GM10847 (cell line): ENCODE measurements at regions not wholly inside any gene's neighbourhood (a gene's known extent, or its start where the extent isn't known, plus 50 kb on each side); places are given as distances from the start of the nearest gene placed in this dataset.

Experiments
- POLR2A ChIP-seq: IDR thresholded peaks from 2 replicates; pipeline ENCODE4 v1.6.1; 2011; ENCODE audit not compliant: insufficient read length; ENCODE audit errors: extremely low read depth

DNA sequence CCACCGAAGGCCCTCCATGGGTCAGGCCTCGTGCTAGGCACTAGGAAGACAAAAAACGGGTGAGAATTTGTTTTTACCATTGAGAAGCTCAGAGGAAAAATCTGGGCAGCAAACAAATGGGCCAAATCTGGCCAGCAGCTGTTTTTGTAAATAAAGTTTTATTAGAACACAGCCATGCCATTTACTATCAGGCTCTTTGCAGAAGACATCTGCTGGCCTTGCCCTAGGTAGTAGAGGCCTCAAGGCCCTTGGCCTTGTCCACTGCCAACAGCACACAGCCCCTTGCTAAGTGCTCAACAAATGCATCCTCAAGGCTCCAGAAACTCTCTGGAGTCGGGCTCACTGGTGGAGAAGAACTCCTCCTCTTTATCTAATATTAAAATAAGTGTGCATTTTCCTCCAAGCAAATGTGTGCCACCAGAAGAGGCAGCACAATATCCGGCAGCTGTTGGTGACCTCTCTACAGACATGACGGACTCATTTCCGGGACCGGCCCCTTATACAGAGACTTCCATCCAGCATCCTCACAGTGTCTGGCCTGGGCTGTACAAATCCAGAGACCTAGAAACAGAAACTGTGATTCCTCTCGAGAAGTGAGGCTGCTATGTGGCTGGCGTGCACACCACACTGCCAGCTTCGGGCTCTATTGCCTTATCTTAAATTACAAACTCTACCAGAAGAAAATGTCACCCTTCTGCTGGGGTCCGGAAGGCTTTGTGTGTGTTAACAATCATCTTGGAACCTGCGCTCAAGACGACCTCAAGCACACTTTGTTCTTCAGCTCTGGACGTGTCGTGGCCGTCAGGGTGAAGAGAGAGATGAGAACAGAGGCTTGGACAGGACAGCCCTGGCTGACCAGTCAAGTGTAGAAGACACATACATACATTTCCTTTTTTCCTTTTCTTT is 203.9 kb downstream of the TOMM20 start:
- TF ChIP-seq POLR2A: no peak

DNA sequence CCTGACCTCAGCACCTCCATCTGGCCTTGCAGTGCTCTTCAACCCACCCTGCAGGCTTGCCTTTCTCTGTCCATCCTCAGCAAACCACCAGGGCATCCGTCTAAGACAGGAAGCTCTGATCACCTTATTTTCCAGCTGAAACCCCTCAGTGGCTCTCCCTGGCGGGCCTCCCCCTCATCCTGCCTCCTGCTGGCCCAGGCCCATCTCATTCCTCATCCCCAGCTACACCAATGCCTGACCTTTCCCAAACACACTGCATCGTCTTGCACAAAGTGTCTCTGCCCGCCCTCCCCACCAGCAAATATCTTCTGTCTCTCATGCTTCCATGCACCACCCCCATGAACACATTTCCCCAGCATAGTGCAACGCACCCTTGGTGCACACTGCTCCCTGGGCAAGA is 205.0 kb downstream of the TOMM20 start:
- TF ChIP-seq POLR2A: no peak

GRCh38 chr1:234922987-234923386 is 205.7 kb downstream of the TOMM20 start:
- TF ChIP-seq POLR2A: no peak

- TF ChIP-seq POLR2A: no peak
Observed at GRCh38 chr1:234921266-234922062, 207.2 kb downstream of the TOMM20 start.

DNA sequence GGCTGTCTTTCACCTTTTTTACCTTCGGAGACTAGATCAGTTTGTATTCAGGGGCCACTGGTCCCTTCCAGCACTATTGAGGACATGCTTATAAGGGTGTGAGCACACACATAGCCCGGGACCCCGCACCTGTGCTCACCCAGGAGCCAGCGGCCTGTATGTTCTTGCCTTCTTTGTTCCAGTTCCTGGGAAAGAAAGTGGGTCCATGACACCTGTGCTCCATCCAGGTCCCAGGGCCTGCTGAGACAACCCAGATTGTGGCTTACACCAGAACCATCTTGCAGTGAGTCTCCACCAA is 207.8 kb downstream of the TOMM20 start:
- TF ChIP-seq POLR2A: no peak

DNA sequence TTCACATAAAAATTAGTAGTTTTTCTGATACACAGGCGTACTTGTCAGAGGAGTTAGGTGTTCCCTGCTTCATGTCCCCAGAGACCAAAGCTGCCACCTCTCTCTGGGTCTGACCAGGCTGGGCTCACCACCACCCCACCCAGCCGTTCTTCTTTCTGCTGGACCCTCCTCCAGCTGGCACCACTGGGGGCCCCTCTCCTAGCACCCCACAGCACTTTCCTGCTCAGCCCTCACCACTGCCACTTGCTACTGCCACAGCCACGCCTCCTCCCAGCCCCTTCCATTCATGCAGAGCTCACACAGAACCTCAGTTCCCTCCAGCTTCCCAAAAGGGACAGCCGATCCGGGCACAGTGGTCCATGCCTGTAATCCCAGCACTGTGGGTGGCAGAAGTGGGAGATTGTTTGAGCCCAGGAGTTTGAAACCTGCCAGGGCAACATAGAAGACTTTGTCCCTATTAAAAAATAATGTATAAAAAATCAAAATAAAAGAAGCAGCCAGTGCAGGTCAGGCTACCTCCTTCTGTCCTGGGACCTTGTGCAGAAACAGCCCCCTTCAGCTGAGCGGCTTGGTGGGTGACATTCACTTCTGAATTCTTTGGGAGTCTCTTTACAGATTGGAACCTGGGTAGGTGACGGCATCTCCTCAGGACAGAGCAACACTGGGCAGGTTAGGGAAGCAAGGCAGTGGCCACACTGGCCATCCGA is 208.3 kb downstream of the TOMM20 start:
- no peak for TF ChIP-seq POLR2A

- no peak for TF ChIP-seq POLR2A
Observed at GRCh38 chr1:234918961-234919761, 209.5 kb downstream of the TOMM20 start.

DNA sequence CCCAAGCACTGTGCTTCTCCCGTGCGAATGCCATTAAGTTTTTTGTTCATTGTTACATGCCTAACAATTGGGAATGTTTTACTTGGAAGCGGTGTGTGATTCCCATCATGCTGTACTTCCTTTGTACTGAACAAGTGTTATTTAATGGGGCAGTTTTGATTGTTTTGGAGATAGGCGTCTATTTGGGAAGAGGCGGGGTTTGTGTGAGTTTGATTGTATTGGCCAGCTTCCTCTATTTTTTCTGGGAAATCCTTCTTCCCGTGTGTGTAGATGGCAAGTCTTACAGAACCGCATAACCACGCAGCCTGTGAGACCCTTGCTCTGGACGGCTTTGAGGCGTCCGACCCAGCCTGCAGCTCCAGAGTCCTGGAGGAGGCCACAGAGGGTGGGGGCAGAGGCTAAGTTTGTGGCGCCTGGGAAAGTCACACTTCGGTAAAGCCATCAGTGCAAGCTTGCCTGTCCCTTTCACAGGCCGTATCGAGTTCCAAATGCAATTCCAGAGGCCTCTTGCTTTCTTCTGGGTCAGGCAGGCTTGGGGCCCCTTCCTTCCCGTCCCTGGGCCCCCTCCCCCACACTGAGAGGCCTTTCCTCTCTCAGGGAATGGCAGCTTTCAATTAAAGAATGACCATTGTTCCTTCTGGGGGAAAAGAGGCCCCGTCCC is 210.3 kb downstream of the TOMM20 start:
- no peak for TF ChIP-seq POLR2A

GRCh38 chr1:234917495-234918180 is 211.0 kb downstream of the TOMM20 start:
- TF ChIP-seq POLR2A: no peak

DNA sequence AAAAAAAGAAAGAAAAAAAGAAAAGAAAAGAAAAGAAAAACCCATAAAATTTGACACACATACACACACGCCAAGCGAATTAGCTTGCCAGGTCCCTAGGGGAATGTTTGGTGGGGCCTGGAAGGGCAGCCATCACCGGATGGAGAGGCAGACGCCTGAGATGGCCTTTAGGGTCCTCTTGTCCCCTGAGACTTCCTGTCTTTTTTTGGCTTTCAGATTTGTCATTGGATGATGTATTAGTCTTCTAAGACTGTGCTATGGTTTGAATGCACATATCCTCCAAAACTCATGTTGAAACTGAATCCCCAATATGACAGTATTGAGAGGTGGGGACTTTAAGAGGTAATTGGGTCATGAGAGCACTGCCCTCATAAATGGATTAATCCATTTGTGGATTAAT is 211.8 kb downstream of the TOMM20 start:
- no peak for TF ChIP-seq POLR2A

- TF ChIP-seq POLR2A: no peak
Observed at GRCh38 chr1:234915924-234916675, 212.5 kb downstream of the TOMM20 start.

GRCh38 chr1:234914606-234915290 is 213.9 kb downstream of the TOMM20 start:
- TF ChIP-seq POLR2A: no peak

DNA sequence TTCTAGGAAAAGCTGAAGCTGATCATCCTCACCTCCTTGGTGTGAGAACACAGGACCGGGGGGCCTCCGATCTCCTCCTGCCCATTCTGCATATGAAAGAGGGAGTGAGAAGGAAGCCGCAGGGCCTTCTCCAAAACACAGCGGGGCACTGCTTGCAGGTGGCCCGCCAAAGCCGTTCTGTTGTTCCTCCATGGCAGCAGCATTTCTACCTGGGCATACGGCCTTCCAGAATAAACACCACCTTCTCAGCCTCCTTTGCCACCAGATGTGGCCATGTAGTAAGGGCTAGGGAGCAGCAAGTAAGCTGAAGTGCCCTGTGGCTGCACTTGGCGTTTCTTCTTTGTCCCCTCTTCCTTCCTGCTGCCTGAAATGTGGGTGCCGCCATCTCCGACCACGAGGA is 214.9 kb downstream of the TOMM20 start:
- no peak for TF ChIP-seq POLR2A
